ENCODE measurements at regions not wholly inside any gene's neighbourhood (a gene's known extent, or its start where the extent isn't known, plus 50 kb on each side); places are given as distances from the start of the nearest gene placed in this dataset.

- TF ChIP-seq TARDBP (IDR thresholded peaks at IDR 0.05) = no peak
- no peak for TF ChIP-seq FOXA1 (IDR thresholded peaks at IDR 0.05)
- no peak for TF ChIP-seq BHLHE40 (IDR thresholded peaks at IDR 0.05; ENCODE audit: borderline replicate concordance)
- no peak for TF ChIP-seq ARNT (IDR thresholded peaks at IDR 0.05)
- no peak for TF ChIP-seq SUZ12 (IDR thresholded peaks at IDR 0.05)
- no peak for TF ChIP-seq FOXM1 (IDR thresholded peaks at IDR 0.05; ENCODE audit: borderline replicate concordance)
- no peak for TF ChIP-seq SP1 (IDR thresholded peaks at IDR 0.05)
- TF ChIP-seq ZNF384 (IDR thresholded peaks at IDR 0.05) = no peak
- no peak for TF ChIP-seq FOXK2 (IDR thresholded peaks at IDR 0.05)
- no peak for TF ChIP-seq HDGF (IDR thresholded peaks at IDR 0.05; ENCODE audit: borderline replicate concordance)
- TF ChIP-seq L3MBTL2 (conservative IDR thresholded peaks at IDR 0.05) = no peak
- no peak for TF ChIP-seq ELF4 (IDR thresholded peaks at IDR 0.05)
- no peak for TF ChIP-seq LEF1 (IDR thresholded peaks at IDR 0.05; ENCODE audit: borderline replicate concordance)
- TF ChIP-seq NFRKB (IDR thresholded peaks at IDR 0.05) = no peak
Measured at GRCh38 chr4:157889788-157890187, 283.0 kb downstream of the GASK1B start.
